OCI-LY7 (cell line): ENCODE measurements at regions not wholly inside any gene's neighbourhood (a gene's known extent, or its start where the extent isn't known, plus 50 kb on each side); places are given as distances from the start of the nearest gene placed in this dataset.

Experiments
- CTCF ChIP-seq: fragments of 200-600 bp; sonication (generic); conservative IDR thresholded peaks from 2 replicates; pipeline ENCODE4 v1.5.1; 2014; ENCODE audit warnings: mild to moderate bottlenecking, antibody characterized with exemption, low read length, moderate library complexity, mixed read lengths
- EZH2phosphoT487 ChIP-seq: fragments of 200-600 bp; sonication (generic); IDR thresholded peaks from 2 replicates; pipeline ENCODE4 v1.6.1; 2018; ENCODE audit warnings: low read depth, borderline replicate concordance, mild to moderate bottlenecking, mixed run types, antibody characterized with exemption, low read length, moderate library complexity, mixed read lengths

GRCh38 chr7:10034843-10035556 is 938.7 kb upstream of the PHF14 start:
- TF ChIP-seq CTCF (no peak), EZH2phosphoT487 (no peak)
